Fibroblast of villous mesenchyme (primary cell): ENCODE measurements at regions not wholly inside any gene's neighbourhood (a gene's known extent, or its start where the extent isn't known, plus 50 kb on each side); places are given as distances from the start of the nearest gene placed in this dataset.

Experiments used
- DNase-seq: peaks from one replicate; pipeline ENCODE4 v3.0.0-alpha.2; 2010; ENCODE audit warnings: low read depth
- H3K4me3 ChIP-seq: 2 replicates; pipeline ENCODE4 v1.5.1; 2011; ENCODE audit warnings: low read depth, mild to moderate bottlenecking, low read length
- TF ChIP-seq, protein P1 (sequence below): IDR thresholded peaks from 2 replicates; pipeline ENCODE4 v1.5.1; 2012; ENCODE audit warnings: low read depth, mild to moderate bottlenecking, low read length; ENCODE audit not compliant: insufficient read depth

DNA sequence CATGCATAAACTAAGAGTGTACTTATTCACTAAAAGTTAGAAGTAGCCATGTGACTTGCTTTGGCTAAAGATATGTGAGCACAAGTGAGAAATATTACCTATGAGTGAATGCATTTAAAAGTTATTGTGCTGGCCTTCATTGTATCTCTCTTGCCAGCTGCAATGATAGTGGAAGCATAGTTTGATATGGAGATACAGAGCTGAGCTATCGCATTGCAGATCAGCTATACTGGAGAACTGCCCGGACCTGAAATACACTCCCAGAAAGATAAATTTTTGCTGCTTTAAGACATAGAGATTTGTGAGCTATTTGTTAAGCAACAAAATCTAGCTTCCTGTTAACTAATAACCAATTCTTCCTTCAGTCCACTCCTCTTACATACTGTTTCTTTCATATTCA is 571.1 kb downstream of the CPS1 start:
- no peak for DNase-seq
- no peak overlapping the region for H3K4me3 ChIP-seq
- TF ChIP-seq, protein P1, sequence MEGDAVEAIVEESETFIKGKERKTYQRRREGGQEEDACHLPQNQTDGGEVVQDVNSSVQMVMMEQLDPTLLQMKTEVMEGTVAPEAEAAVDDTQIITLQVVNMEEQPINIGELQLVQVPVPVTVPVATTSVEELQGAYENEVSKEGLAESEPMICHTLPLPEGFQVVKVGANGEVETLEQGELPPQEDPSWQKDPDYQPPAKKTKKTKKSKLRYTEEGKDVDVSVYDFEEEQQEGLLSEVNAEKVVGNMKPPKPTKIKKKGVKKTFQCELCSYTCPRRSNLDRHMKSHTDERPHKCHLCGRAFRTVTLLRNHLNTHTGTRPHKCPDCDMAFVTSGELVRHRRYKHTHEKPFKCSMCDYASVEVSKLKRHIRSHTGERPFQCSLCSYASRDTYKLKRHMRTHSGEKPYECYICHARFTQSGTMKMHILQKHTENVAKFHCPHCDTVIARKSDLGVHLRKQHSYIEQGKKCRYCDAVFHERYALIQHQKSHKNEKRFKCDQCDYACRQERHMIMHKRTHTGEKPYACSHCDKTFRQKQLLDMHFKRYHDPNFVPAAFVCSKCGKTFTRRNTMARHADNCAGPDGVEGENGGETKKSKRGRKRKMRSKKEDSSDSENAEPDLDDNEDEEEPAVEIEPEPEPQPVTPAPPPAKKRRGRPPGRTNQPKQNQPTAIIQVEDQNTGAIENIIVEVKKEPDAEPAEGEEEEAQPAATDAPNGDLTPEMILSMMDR: no peak

DNA sequence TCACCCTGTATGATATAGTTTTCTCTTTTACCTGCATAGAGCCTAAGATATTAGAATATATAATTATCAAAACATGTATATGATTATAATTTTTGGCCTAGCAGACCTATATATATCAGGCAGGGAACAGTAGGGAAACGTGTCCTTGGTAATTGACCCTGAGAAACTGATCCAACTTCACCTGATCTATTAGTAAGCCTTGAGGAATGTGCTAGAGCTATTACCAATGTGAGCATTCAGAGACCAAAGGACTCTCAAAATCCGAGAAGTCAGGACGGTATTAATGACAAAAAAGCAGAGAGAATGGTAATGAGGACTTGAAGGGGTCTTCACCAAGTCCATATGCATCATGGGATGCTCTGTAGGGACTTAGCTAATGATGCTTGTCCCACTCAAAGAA is 571.9 kb downstream of the CPS1 start:
- TF ChIP-seq, protein P1: no peak
- H3K4me3 ChIP-seq: no peak overlapping the region
- no peak for DNase-seq

DNA sequence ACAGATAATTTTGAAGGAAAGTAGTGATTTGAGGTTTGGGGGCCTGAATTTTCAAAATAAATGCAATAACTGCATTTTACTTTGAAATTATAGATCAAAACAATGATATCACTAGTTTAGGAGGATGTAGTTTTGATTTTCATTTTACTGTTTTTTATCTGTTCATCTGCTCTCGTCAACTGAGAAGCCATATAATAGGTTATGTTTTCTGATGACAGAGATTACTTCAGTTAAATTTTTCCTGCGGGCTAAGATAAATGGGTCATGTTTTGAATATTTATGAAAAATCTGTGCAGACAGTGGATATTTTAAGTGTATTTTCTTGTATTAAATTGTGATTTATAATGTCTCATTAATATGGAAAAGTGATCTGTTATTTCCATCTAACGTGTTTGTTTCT is 573.4 kb downstream of the CPS1 start:
- TF ChIP-seq, protein P1: no peak
- no peak for DNase-seq

DNA sequence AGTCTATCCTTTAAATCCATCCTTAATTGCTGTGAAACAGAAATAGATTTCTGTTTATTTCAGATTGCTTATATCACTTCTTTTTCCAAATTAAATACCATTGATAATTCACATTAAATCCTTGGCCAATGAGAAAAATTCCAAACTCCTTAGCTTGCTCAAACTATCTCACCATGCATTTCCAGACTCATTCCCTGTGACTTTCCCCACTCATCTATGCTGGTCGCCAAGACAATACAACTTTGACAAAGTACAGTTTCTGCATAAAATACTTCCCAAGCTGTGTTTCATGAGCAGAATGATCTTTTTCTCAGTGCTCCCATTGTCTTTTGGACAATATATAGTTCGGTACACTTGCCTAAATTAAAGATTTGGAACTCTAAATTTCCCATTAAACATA is 575.6 kb downstream of the CPS1 start:
- no peak overlapping the region for H3K4me3 ChIP-seq
- TF ChIP-seq, protein P1: no peak
- DNase-seq: no peak

More for the DNA sequence above, 573.4 kb downstream of the CPS1 start:
- H3K4me3 ChIP-seq: no peak overlapping the region

DNA sequence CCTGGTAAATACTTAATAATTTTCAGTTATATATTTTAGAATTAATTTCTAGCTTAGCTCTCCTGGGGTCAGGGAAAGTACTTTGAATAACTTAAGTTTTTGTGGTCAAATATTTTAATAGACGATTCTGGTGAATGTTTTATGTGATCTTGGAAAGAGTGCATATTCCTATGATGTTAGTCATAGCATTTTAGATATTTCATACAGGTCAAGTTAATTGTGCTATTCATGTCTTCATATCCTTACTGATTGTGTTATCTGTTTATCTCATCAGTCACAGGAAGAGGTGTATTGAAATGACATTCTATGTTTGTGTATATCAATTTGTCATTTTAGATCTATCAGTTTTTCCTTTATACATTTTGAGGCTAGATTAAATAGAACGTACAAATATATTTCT is 576.2 kb downstream of the CPS1 start:
- TF ChIP-seq, protein P1: no peak
- no peak for DNase-seq
- no peak overlapping the region for H3K4me3 ChIP-seq

DNA sequence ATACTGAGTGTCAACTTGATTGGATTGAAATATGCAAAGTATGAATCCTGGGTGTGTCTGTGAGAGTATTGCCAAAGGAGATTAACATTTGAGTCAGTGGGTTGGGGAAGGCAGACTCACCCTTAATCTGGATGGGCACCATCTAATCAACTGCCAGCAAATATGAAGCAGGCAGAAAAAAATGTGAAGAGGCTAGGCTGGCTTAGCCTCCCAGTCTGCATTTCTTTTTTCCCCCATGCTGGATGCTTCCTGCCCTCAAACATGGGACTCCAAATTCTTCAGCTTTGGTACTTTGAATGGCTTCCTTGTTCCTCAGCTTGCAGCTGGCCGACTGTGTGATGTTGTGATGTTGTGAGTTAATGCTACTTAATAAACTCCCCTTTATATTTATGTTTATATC is 577.4 kb downstream of the CPS1 start:
- TF ChIP-seq, protein P1: no peak
- no peak for DNase-seq
- no peak overlapping the region for H3K4me3 ChIP-seq

DNA sequence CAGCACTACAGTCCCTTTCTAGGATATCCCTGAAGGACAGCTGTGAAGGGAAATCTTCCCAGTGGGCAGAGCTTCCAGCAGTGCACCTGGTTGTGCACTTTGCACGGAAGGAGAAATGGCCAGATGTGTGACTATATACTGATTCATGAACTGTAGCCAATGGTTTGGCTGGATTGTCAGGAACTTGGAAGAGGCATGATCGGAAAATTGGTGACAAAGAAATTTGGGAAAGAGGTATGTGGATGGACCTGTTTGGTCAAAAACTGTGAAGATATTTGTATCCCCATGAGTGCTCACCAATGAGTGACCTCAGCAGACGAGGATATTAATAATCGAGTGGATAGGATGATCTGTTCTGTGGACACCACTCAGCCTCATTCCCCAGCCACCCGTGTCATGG is 582.2 kb downstream of the CPS1 start:
- no peak overlapping the region for H3K4me3 ChIP-seq

More for the DNA sequence above, 582.2 kb downstream of the CPS1 start:
- TF ChIP-seq, protein P1: no peak
- DNase-seq: no peak
